ENCODE measurements at regions not wholly inside any gene's neighbourhood (a gene's known extent, or its start where the extent isn't known, plus 50 kb on each side); places are given as distances from the start of the nearest gene placed in this dataset.

GRCh38 chr9:89773170-89773569, 168.4 kb downstream of the GADD45G start:
- Histone ChIP-seq H3K4me1 (ENCODE audit: control insufficient read depth in 1 of 2, insufficient read depth in 1 of 2, low read depth in 1 of 2, low read length in 1 of 2) (no peaks in the 10 kb centered on the region), H3K27ac (no peak overlapping the region), H3K27me3 (peaks cover 10% of the 10 kb centered on the region), H3K36me3 (no peaks in the 10 kb centered on the region), H3K4me3 (ENCODE audit: low read depth in 1 of 2, low read length in 1 of 2) (no peak overlapping the region), H3K9me3 (no peaks in the 10 kb centered on the region)
- TF ChIP-seq CTCF (IDR thresholded peaks at IDR 0.05) = no peak

GRCh38 chr9:89774858-89775370, 170.1 kb downstream of the GADD45G start:
- TF ChIP-seq CTCF (IDR thresholded peaks at IDR 0.05) = no peak
- Histone ChIP-seq H3K27ac (no peak overlapping the region), H3K36me3 (no peaks in the 10 kb centered on the region), H3K4me1 (ENCODE audit: control insufficient read depth in 1 of 2, insufficient read depth in 1 of 2, low read depth in 1 of 2, low read length in 1 of 2) (no peaks in the 10 kb centered on the region), H3K4me3 (ENCODE audit: low read depth in 1 of 2, low read length in 1 of 2) (no peak overlapping the region), H3K9me3 (no peaks in the 10 kb centered on the region), H3K27me3 (peaks cover 6% of the 10 kb centered on the region)

DNA sequence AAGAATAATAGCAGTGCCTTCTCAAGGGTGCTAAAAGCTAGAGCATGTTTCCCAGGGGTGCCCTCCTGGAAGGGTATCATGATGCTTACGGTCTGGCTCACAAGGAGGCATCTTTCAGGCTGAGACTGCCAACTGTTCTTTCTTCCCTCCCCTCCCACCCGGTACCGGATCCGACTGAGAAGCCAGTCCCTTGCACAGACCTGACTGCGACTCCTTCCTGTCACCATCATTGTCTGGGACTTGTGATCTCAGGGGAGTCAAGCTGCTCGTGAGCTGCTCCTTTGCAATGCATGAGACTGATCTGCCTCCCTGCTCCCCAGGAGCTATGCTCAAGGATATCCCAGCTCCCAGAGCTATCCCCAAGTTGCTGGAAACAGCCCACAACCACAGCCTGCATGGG, 170.8 kb downstream of the GADD45G start:
- Histone ChIP-seq H3K4me3 (ENCODE audit: low read depth in 1 of 2, low read length in 1 of 2) (no peak overlapping the region), H3K36me3 (no peaks in the 10 kb centered on the region), H3K27ac (no peak overlapping the region), H3K4me1 (ENCODE audit: control insufficient read depth in 1 of 2, insufficient read depth in 1 of 2, low read depth in 1 of 2, low read length in 1 of 2) (no peaks in the 10 kb centered on the region), H3K27me3 (peaks cover 6% of the 10 kb centered on the region), H3K9me3 (no peaks in the 10 kb centered on the region)
- no peak for TF ChIP-seq CTCF (IDR thresholded peaks at IDR 0.05)

DNA sequence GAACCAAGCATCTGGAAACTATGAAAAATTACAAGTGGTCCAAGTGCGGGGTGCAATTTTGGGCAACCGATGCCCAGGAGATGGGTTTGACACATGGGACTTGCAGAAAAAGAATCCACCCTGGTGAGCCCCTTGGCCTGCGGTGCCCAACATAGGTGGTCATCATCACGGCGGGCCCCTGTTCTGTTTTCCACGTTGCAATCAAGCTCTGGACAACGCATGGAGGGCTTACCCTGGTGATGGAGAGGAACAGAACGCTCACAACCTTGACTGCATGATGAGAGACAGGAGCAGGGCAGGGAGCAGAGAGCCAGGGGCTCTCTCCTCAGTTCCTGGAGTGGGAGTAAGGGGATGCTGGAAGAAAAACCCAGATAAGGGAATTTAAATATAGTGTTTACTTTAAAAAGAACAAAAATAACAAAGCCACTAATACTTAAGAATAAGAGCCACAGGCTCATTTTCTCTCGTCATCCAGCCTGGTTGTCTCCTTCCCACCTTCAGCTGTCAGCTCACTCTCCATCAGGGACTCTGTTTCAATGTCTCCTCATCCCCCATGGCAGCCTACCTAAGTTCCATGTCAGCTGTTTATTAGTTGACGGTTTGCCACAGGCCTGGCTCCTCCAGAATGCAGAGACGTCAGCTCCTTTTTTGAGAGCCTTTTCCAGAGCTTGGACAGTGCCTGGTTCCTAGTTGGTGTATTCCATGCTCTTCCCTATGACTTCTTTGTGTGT, 172.1 kb downstream of the GADD45G start:
- Histone ChIP-seq H3K4me1 (ENCODE audit: control insufficient read depth in 1 of 2, insufficient read depth in 1 of 2, low read depth in 1 of 2, low read length in 1 of 2) (peaks cover 4 to 6% of the 10 kb centered on the region in 2 experiments), H3K9me3 (no peaks in the 10 kb centered on the region), H3K36me3 (no peaks in the 10 kb centered on the region), H3K4me3 (ENCODE audit: low read depth in 1 of 2, low read length in 1 of 2) (no peak overlapping the region), H3K27me3 (peaks cover 6% of the 10 kb centered on the region), H3K27ac (no peak overlapping the region)
- TF ChIP-seq CTCF (IDR thresholded peaks at IDR 0.05) = no peak

DNA sequence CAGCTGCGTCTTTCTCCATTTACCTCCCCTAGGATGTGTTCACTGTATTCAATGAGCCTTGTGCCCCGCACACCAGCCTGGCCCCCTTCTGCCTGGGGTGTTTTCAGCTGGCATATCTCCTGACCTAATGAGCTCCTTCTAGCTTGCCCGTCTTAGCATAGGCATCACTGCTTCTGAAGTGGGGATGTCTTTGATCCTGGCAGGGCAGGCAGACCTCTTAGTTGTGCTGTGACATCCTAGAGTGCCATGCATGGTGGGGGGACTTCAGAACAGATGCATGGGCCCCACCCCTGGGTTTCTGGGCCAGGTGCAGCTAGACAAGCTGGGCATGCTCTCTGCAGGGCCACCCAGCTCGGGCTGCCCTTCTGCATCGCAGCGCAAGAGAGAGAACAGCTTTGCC, 172.7 kb downstream of the GADD45G start:
- Histone ChIP-seq H3K4me1 (ENCODE audit: control insufficient read depth in 1 of 2, insufficient read depth in 1 of 2, low read depth in 1 of 2, low read length in 1 of 2) (peaks cover 6 to 10% of the 10 kb centered on the region in 2 experiments), H3K4me3 (ENCODE audit: low read depth in 1 of 2, low read length in 1 of 2) (no peak overlapping the region), H3K9me3 (no peaks in the 10 kb centered on the region), H3K36me3 (no peaks in the 10 kb centered on the region), H3K27me3 (peaks cover 6% of the 10 kb centered on the region), H3K27ac (no peak overlapping the region)
- no peak for TF ChIP-seq CTCF (IDR thresholded peaks at IDR 0.05)

Data from neutrophil (primary cell).